GM23338 (cell line): ENCODE measurements at regions not wholly inside any gene's neighbourhood (a gene's known extent, or its start where the extent isn't known, plus 50 kb on each side); places are given as distances from the start of the nearest gene placed in this dataset.

Experiments
- ATAC-seq: fragments of 200-7000 bp; cut with Tn5 transposase; 3 replicates; pipeline ENCODE4 v1.9.1; 2020
- DNase-seq: peaks from one replicate; pipeline ENCODE4 v3.0.0-alpha.2; 2015; ENCODE audit warnings: low spot score
- H2AFZ ChIP-seq: fragments of 200-600 bp; sonication (generic); 2 replicates; pipeline ENCODE4 v1.8.0; 2016; ENCODE audit warnings: antibody characterized with exemption, mild to moderate bottlenecking, moderate library complexity
- H3F3A ChIP-seq: fragments of 200-600 bp; sonication (generic); replicated peaks from 2 replicates; pipeline ENCODE4 v1.8.0; 2017; ENCODE audit warnings: antibody characterized with exemption, mixed run types, low read depth
- H3K27ac ChIP-seq: fragments of 200-600 bp; sonication (generic); 2 replicates; pipeline ENCODE4 v1.6.1; 2016; ENCODE audit warnings: low read depth
- H3K27me3 ChIP-seq: fragments of 200-600 bp; sonication (generic); 2 replicates; pipeline ENCODE4 v1.8.0; 2016; ENCODE audit warnings: mild to moderate bottlenecking, mixed run types, moderate library complexity; ENCODE audit not compliant: insufficient read depth
- H3K36me3 ChIP-seq: fragments of 200-600 bp; sonication (generic); 2 replicates; pipeline ENCODE4 v1.8.0; 2016; ENCODE audit warnings: mild to moderate bottlenecking; ENCODE audit not compliant: insufficient read depth
- H3K4me1 ChIP-seq: fragments of 200-600 bp; sonication (generic); 2 replicates; pipeline ENCODE4 v1.8.0; 2016; ENCODE audit warnings: mild to moderate bottlenecking, moderate library complexity; ENCODE audit not compliant: insufficient read depth
- H3K4me2 ChIP-seq: fragments of 200-600 bp; sonication (generic); 2 replicates; pipeline ENCODE4 v1.7.1; 2017; ENCODE audit warnings: mixed run types
- H3K4me3 ChIP-seq: fragments of 200-600 bp; sonication (generic); 2 replicates; pipeline ENCODE4 v1.6.1; 2016; ENCODE audit warnings: mixed run types
- H3K79me2 ChIP-seq: fragments of 200-600 bp; sonication (generic); replicated peaks from 2 replicates; pipeline ENCODE4 v1.8.0; 2017; ENCODE audit warnings: mild to moderate bottlenecking; ENCODE audit not compliant: insufficient read depth
- H3K9me2 ChIP-seq: fragments of 200-600 bp; sonication (generic); 2 replicates; pipeline ENCODE4 v1.8.0; 2017; ENCODE audit not compliant: insufficient read depth
- H4K20me1 ChIP-seq: fragments of 200-600 bp; sonication (generic); replicated peaks from 2 replicates; pipeline ENCODE4 v1.8.0; 2017; ENCODE audit warnings: mild to moderate bottlenecking; ENCODE audit not compliant: insufficient read depth
- H3K27ac Mint-ChIP-seq: 2 replicates; pipeline ENCODE4 v1.8.0; 2020; ENCODE audit warnings: inconsistent platforms, mild to moderate bottlenecking, moderate library complexity, mixed read lengths
- H3K27me3 Mint-ChIP-seq: 3 replicates; pipeline ENCODE4 v1.8.0; 2022; ENCODE audit warnings: low read depth, mild to moderate bottlenecking, moderate library complexity, mixed read lengths, inconsistent platforms; ENCODE audit not compliant: insufficient read depth, poor library complexity
- H3K36me3 Mint-ChIP-seq: 3 replicates; pipeline ENCODE4 v1.8.0; 2021; ENCODE audit warnings: low read depth, mild to moderate bottlenecking, inconsistent platforms, moderate library complexity, mixed read lengths
- H3K4me1 Mint-ChIP-seq: 3 replicates; pipeline ENCODE4 v1.8.0; 2020; ENCODE audit warnings: mild to moderate bottlenecking, inconsistent platforms, mixed read lengths
- H3K4me3 Mint-ChIP-seq: 3 replicates; pipeline ENCODE4 v1.8.0; 2021; ENCODE audit warnings: moderate library complexity, mild to moderate bottlenecking, inconsistent platforms, mixed read lengths
- H3K9me3 Mint-ChIP-seq: 3 replicates; pipeline ENCODE4 v1.8.0; 2020; ENCODE audit warnings: moderate library complexity, mild to moderate bottlenecking, inconsistent platforms, mixed read lengths
- CREB1 ChIP-seq: fragments of 250-450 bp; sonication (Bioruptor Pico); IDR thresholded peaks from 2 replicates; pipeline ENCODE4 v1.5.0; 2020; ENCODE audit warnings: low read depth, mild to moderate bottlenecking, moderate library complexity
- CTCF ChIP-seq, 2 experiments: fragments of 200-600 bp in 1 of 2; sonication (generic) in 1 of 2; conservative IDR thresholded peaks; 2 replicates each; pipeline versions ENCODE4 v1.5.1 to v1.6.1; 2016 to 2017; ENCODE audit warnings: antibody characterized with exemption in 2 of 2, low read depth in 2 of 2, mild to moderate bottlenecking in 2 of 2, moderate library complexity in 1 of 2
- ETS1 ChIP-seq: IDR thresholded peaks from 2 replicates; pipeline ENCODE4 v1.6.1; 2016; ENCODE audit warnings: antibody characterized with exemption
- EZH2 ChIP-seq: fragments of 200-600 bp; sonication (generic); IDR thresholded peaks from one replicate; pipeline ENCODE4 v1.8.0; 2017; ENCODE audit warnings: antibody characterized with exemption, mild to moderate bottlenecking, low read depth; ENCODE audit not compliant: unreplicated experiment
- EZH2phosphoT487 ChIP-seq: fragments of 200-600 bp; sonication (generic); IDR thresholded peaks from one replicate; pipeline ENCODE4 v1.8.1; 2018; ENCODE audit warnings: antibody characterized with exemption; ENCODE audit not compliant: unreplicated experiment
- JUNB ChIP-seq: IDR thresholded peaks from one replicate; pipeline ENCODE4 v1.6.1; 2016; ENCODE audit warnings: antibody characterized with exemption; ENCODE audit not compliant: unreplicated experiment
- NANOG ChIP-seq: IDR thresholded peaks from 2 replicates; pipeline ENCODE4 v1.6.1; 2016; ENCODE audit warnings: antibody characterized with exemption, borderline replicate concordance
- REST ChIP-seq: IDR thresholded peaks from one replicate; pipeline ENCODE4 v1.6.1; 2018; ENCODE audit warnings: antibody characterized with exemption; ENCODE audit not compliant: unreplicated experiment
- STAT1 ChIP-seq: IDR thresholded peaks from one replicate; pipeline ENCODE4 v1.6.1; 2016; ENCODE audit warnings: antibody characterized with exemption; ENCODE audit not compliant: unreplicated experiment
- ZNF331 ChIP-seq: fragments of 250-450 bp; sonication (Bioruptor Pico); IDR thresholded peaks from 2 replicates; pipeline ENCODE4 v1.5.0; 2020; ENCODE audit warnings: low read depth, mild to moderate bottlenecking, moderate library complexity
- ZNF462 ChIP-seq: fragments of 250-450 bp; sonication (Bioruptor Pico); IDR thresholded peaks from 2 replicates; pipeline ENCODE4 v1.5.0; 2020; ENCODE audit warnings: mild to moderate bottlenecking, moderate library complexity

- no peak overlapping the region for H3K27ac Mint-ChIP-seq
- ATAC-seq = no peak
Observed at GRCh38 chr5:61967681-61968080, 338.3 kb upstream of the KIF2A start.

More at GRCh38 chr5:61967681-61968080, 338.3 kb upstream of the KIF2A start:
- Histone ChIP-seq H3K4me2 (no peak overlapping the region), H3K9me2 (peaks cover 18% of the 10 kb centered on the region), H3K36me3 (no peaks in the 10 kb centered on the region), H2AFZ (no peak overlapping the region), H4K20me1 (no peaks in the 10 kb centered on the region), H3K79me2 (no peaks in the 10 kb centered on the region), H3K27ac (no peak overlapping the region), H3K27me3 (no peaks in the 10 kb centered on the region), H3K4me1 (no peaks in the 10 kb centered on the region; the same call in 1 of the 2 replicates), H3K4me3 (no peak overlapping the region), H3F3A (no peaks in the 10 kb centered on the region)
- H3K27me3 Mint-ChIP-seq = no peaks in the 10 kb centered on the region
- no peaks in the 10 kb centered on the region for H3K9me3 Mint-ChIP-seq
- TF ChIP-seq CTCF (conservative IDR thresholded peaks at IDR 0.05; ENCODE audit: low read depth in 2 of 2) (no peak), ZNF331 (CRISPR knock-in tag) (no peak), JUNB (no peak), EZH2 (no peak), REST (no peak), NANOG (no peak), CREB1 (CRISPR knock-in tag) (no peak), ZNF462 (CRISPR knock-in tag) (no peak), STAT1 (no peak), EZH2phosphoT487 (no peak), ETS1 (no peak)
- H3K36me3 Mint-ChIP-seq = no peaks in the 10 kb centered on the region
- H3K4me3 Mint-ChIP-seq = no peak overlapping the region
- no peak for DNase-seq
- peaks cover 14% of the 10 kb centered on the region; the same call in 2 of the 3 replicates for H3K4me1 Mint-ChIP-seq
